ENCODE measurements at regions not wholly inside any gene's neighbourhood (a gene's known extent, or its start where the extent isn't known, plus 50 kb on each side); places are given as distances from the start of the nearest gene placed in this dataset.

GRCh38 chr4:123976285-123976684 is 579.7 kb downstream of the SPRY1 start:
- TF ChIP-seq CTCF (IDR thresholded peaks at IDR 0.05) (no peak), EP300 (IDR thresholded peaks at IDR 0.05) (no peak)

All from sigmoid colon (tissue), 4 donors.